Stomach smooth muscle (tissue), 2 donors: ENCODE measurements at regions not wholly inside any gene's neighbourhood (a gene's known extent, or its start where the extent isn't known, plus 50 kb on each side); places are given as distances from the start of the nearest gene placed in this dataset.

ENCODE experiments used
- H3K27ac ChIP-seq: one replicate; pipeline ENCODE4 v1.7.0; 2013; ENCODE audit warnings: mild to moderate bottlenecking, low read length, inconsistent platforms
- H3K27me3 ChIP-seq, 2 donors: one replicate each; pipeline ENCODE4 v1.7.0; 2013; ENCODE audit warnings: low read length in 2 of 2; ENCODE audit not compliant: insufficient read depth in 2 of 2, control insufficient read depth in 1 of 2
- H3K36me3 ChIP-seq, 2 donors: one replicate each; pipeline ENCODE4 v1.7.0; 2013; ENCODE audit warnings: low read length in 2 of 2; ENCODE audit not compliant: control insufficient read depth in 2 of 2, insufficient read depth in 2 of 2
- H3K4me1 ChIP-seq: one replicate; pipeline ENCODE4 v1.7.0; 2013; ENCODE audit warnings: low read length; ENCODE audit not compliant: control insufficient read depth, insufficient read depth
- H3K4me3 ChIP-seq, 2 donors: one replicate each; pipeline ENCODE4 v1.7.0; 2013; ENCODE audit warnings: low read length in 2 of 2
- H3K9ac ChIP-seq, 2 donors: one replicate each; pipeline ENCODE4 v1.7.0; 2013; ENCODE audit warnings: low read length in 2 of 2, mild to moderate bottlenecking in 1 of 2
- H3K9me3 ChIP-seq, 2 donors: one replicate each; pipeline ENCODE4 v1.7.0; 2013; ENCODE audit warnings: low read length in 2 of 2; ENCODE audit not compliant: control insufficient read depth in 2 of 2
- donor health status: healthy.
- donor health status: Pancreatic carcinoma.

- Histone ChIP-seq H3K9ac (no peak overlapping the region), H3K27ac (no peak overlapping the region), H3K27me3 (no peaks in the 10 kb centered on the region), H3K4me3 (no peak overlapping the region), H3K4me1 (no peaks in the 10 kb centered on the region), H3K9me3 (no peaks in the 10 kb centered on the region), H3K36me3 (no peaks in the 10 kb centered on the region)
These were observed 590.8 kb downstream of the LMO7 start for GRCh38 chr13:76226941-76227340.

GRCh38 chr13:76225815-76226489 lies 589.8 kb downstream of the LMO7 start:
- Histone ChIP-seq H3K27ac (no peak overlapping the region), H3K27me3 (no peaks in the 10 kb centered on the region), H3K9ac (no peak overlapping the region)

GRCh38 chr13:76223999-76224398 lies 587.9 kb downstream of the LMO7 start:
- Histone ChIP-seq H3K4me1 (no peaks in the 10 kb centered on the region), H3K36me3 (no peaks in the 10 kb centered on the region), H3K27me3 (no peaks in the 10 kb centered on the region), H3K9ac (no peak overlapping the region), H3K4me3 (no peak overlapping the region), H3K9me3 (no peaks in the 10 kb centered on the region), H3K27ac (no peak overlapping the region)

More at GRCh38 chr13:76225815-76226489, 589.8 kb downstream of the LMO7 start:
- Histone ChIP-seq H3K9me3 (no peaks in the 10 kb centered on the region), H3K4me3 (no peak overlapping the region), H3K36me3 (no peaks in the 10 kb centered on the region), H3K4me1 (no peaks in the 10 kb centered on the region)

GRCh38 chr13:76223565-76223964 lies 587.4 kb downstream of the LMO7 start:
- H3K4me3 ChIP-seq = no peak overlapping the region
- H3K4me1 ChIP-seq = no peaks in the 10 kb centered on the region
- no peak overlapping the region for H3K9ac ChIP-seq
- H3K27ac ChIP-seq = no peak overlapping the region
- no peaks in the 10 kb centered on the region for H3K27me3 ChIP-seq
- no peaks in the 10 kb centered on the region for H3K36me3 ChIP-seq
- H3K9me3 ChIP-seq = no peaks in the 10 kb centered on the region

GRCh38 chr13:76222511-76222910 lies 586.4 kb downstream of the LMO7 start:
- Histone ChIP-seq H3K9me3 (no peaks in the 10 kb centered on the region), H3K9ac (no peak overlapping the region), H3K4me3 (no peak overlapping the region), H3K36me3 (no peaks in the 10 kb centered on the region), H3K4me1 (no peaks in the 10 kb centered on the region), H3K27ac (no peak overlapping the region), H3K27me3 (no peaks in the 10 kb centered on the region)

GRCh38 chr13:76216729-76217128 lies 580.6 kb downstream of the LMO7 start:
- Histone ChIP-seq H3K36me3 (no peaks in the 10 kb centered on the region), H3K4me3 (no peak overlapping the region), H3K27me3 (no peaks in the 10 kb centered on the region), H3K27ac (no peak overlapping the region), H3K9ac (no peak overlapping the region), H3K4me1 (no peaks in the 10 kb centered on the region), H3K9me3 (no peaks in the 10 kb centered on the region)

GRCh38 chr13:76214001-76214400 lies 577.9 kb downstream of the LMO7 start:
- Histone ChIP-seq H3K36me3 (no peaks in the 10 kb centered on the region), H3K4me1 (no peaks in the 10 kb centered on the region), H3K27ac (no peak overlapping the region), H3K4me3 (no peak overlapping the region), H3K9ac (no peak overlapping the region), H3K9me3 (no peaks in the 10 kb centered on the region), H3K27me3 (no peaks in the 10 kb centered on the region)

GRCh38 chr13:76213423-76213904 lies 577.3 kb downstream of the LMO7 start:
- H3K9ac ChIP-seq = no peak overlapping the region
- H3K9me3 ChIP-seq = no peaks in the 10 kb centered on the region
- no peak overlapping the region for H3K4me3 ChIP-seq
- H3K27ac ChIP-seq = no peak overlapping the region
- H3K36me3 ChIP-seq = no peaks in the 10 kb centered on the region
- no peaks in the 10 kb centered on the region for H3K27me3 ChIP-seq
- no peaks in the 10 kb centered on the region for H3K4me1 ChIP-seq

- H3K36me3 ChIP-seq = no peaks in the 10 kb centered on the region
- H3K4me1 ChIP-seq = no peaks in the 10 kb centered on the region
- no peaks in the 10 kb centered on the region for H3K27me3 ChIP-seq
- H3K9me3 ChIP-seq = no peaks in the 10 kb centered on the region
- no peak overlapping the region for H3K27ac ChIP-seq
- no peak overlapping the region for H3K4me3 ChIP-seq
- no peak overlapping the region for H3K9ac ChIP-seq
These were observed 574.1 kb downstream of the LMO7 start for GRCh38 chr13:76210262-76210661.

GRCh38 chr13:76198568-76199163 lies 562.5 kb downstream of the LMO7 start:
- no peaks in the 10 kb centered on the region for H3K36me3 ChIP-seq
- H3K9me3 ChIP-seq = no peaks in the 10 kb centered on the region
- no peak overlapping the region for H3K9ac ChIP-seq
- H3K4me1 ChIP-seq = no peaks in the 10 kb centered on the region
- no peaks in the 10 kb centered on the region for H3K27me3 ChIP-seq
- H3K27ac ChIP-seq = no peak overlapping the region
- H3K4me3 ChIP-seq = no peak overlapping the region

GRCh38 chr13:76189882-76190519 lies 553.9 kb downstream of the LMO7 start:
- no peak overlapping the region for H3K4me3 ChIP-seq
- H3K27me3 ChIP-seq = no peaks in the 10 kb centered on the region
- no peak overlapping the region for H3K27ac ChIP-seq
- H3K36me3 ChIP-seq = no peaks in the 10 kb centered on the region
- H3K9ac ChIP-seq = no peak overlapping the region
- no peaks in the 10 kb centered on the region for H3K9me3 ChIP-seq
- H3K4me1 ChIP-seq = no peaks in the 10 kb centered on the region
